Lung (tissue), 11 donors: ENCODE measurements at regions not wholly inside any gene's neighbourhood (a gene's known extent, or its start where the extent isn't known, plus 50 kb on each side); places are given as distances from the start of the nearest gene placed in this dataset.

Experiments
- ATAC-seq: fragments of 200-7000 bp; cut with Tn5 transposase; one replicate; pipeline ENCODE4 v1.9.1; 2020; ENCODE audit warnings: moderate number of reproducible peaks; ENCODE audit not compliant: insufficient read depth, low FRiP score
- DNase-seq, 3 donors: peaks; one replicate each; pipeline ENCODE4 v3.0.0-alpha.2; 2013 to 2017
- H3K27ac ChIP-seq, 2 donors: one replicate each; pipeline ENCODE4 v1.5.1; 2013; ENCODE audit warnings: mild to moderate bottlenecking in 2 of 2, moderate library complexity in 2 of 2, control low read depth in 1 of 2, inconsistent platforms in 1 of 2, low read depth in 1 of 2, low read length in 1 of 2
- H3K27me3 ChIP-seq, 3 donors: one replicate each; pipeline ENCODE4 v1.5.1; 2013; ENCODE audit warnings: low read length in 2 of 3; ENCODE audit not compliant: control insufficient read depth in 3 of 3, insufficient read depth in 3 of 3
- H3K36me3 ChIP-seq, 4 donors: one replicate each; pipeline ENCODE4 v1.5.1; 2013; ENCODE audit warnings: low read length in 4 of 4, mild to moderate bottlenecking in 1 of 4, moderate library complexity in 1 of 4; ENCODE audit not compliant: control insufficient read depth in 4 of 4, insufficient read depth in 4 of 4
- H3K4me1 ChIP-seq, 5 donors: one replicate each; pipeline ENCODE4 v1.5.1; 2013; ENCODE audit warnings: low read length in 5 of 5, mild to moderate bottlenecking in 2 of 5, moderate library complexity in 1 of 5; ENCODE audit not compliant: control insufficient read depth in 5 of 5, insufficient read depth in 5 of 5
- H3K4me3 ChIP-seq: one replicate; pipeline ENCODE4 v1.5.1; 2013; ENCODE audit warnings: mild to moderate bottlenecking, control low read depth, moderate library complexity
- H3K9ac ChIP-seq, 2 donors: one replicate each; pipeline ENCODE4 v1.5.1; 2013; ENCODE audit warnings: low read length in 2 of 2, control low read depth in 1 of 2; ENCODE audit not compliant: insufficient read depth in 1 of 2
- H3K9me3 ChIP-seq, 4 donors: one replicate each; pipeline ENCODE4 v1.5.1; 2013; ENCODE audit warnings: low read length in 3 of 4, mild to moderate bottlenecking in 1 of 4, moderate library complexity in 1 of 4; ENCODE audit not compliant: control insufficient read depth in 4 of 4, insufficient read depth in 3 of 4
- WGBS, 2 donors: extraction: QIAGEN DNeasy Blood & Tissue Kit; methylation state at CpG; one replicate each; pipeline ENCODE4 v1.1.7; 2013; 5-methylcytosine and 5-hydroxymethylcytosine counted together
- TF ChIP-seq, protein P1 (sequence below): IDR thresholded peaks from 2 replicates; pipeline ENCODE4 v1.5.1; 2012; ENCODE audit warnings: mild to moderate bottlenecking; ENCODE audit errors: control extremely low read depth, extremely low read depth
- donor health status: control.
- donor health status: control.
- donor health status: Bipolar disorder and iron deficiency.
- donor health status: healthy.
- donor health status: DM: yes; HTN: yes; CAD: no.

- H3K9me3 ChIP-seq: peaks cover 4 to 29% (median 16%) of the 10 kb centered on the region in 4 donors
- ATAC-seq: no peak
- WGBS, 2 donors: 61 to 74% methylated on average over 7 of the region's 7 CpGs
Measured at GRCh38 chr15:75145027-75145841, 56.4 kb upstream of the C15orf39 start.

GRCh38 chr15:75148280-75148679, 53.4 kb upstream of the C15orf39 start:
- no peaks in the 10 kb centered on the region for H3K27me3 ChIP-seq
- WGBS, 2 donors: 95 to 100% methylated on average over 2 of the region's 2 CpGs
- H3K4me1 ChIP-seq: peaks cover 0 to 2% (median 0%) of the 10 kb centered on the region in 5 donors
- peaks cover 0 to 24% (median 8%) of the 10 kb centered on the region in 4 donors for H3K9me3 ChIP-seq
- no peak overlapping the region for H3K4me3 ChIP-seq
- DNase-seq (no peak), ATAC-seq (no peak)
- no peak overlapping the region for H3K27ac ChIP-seq
- no peak overlapping the region for H3K9ac ChIP-seq
- TF ChIP-seq, protein P1, sequence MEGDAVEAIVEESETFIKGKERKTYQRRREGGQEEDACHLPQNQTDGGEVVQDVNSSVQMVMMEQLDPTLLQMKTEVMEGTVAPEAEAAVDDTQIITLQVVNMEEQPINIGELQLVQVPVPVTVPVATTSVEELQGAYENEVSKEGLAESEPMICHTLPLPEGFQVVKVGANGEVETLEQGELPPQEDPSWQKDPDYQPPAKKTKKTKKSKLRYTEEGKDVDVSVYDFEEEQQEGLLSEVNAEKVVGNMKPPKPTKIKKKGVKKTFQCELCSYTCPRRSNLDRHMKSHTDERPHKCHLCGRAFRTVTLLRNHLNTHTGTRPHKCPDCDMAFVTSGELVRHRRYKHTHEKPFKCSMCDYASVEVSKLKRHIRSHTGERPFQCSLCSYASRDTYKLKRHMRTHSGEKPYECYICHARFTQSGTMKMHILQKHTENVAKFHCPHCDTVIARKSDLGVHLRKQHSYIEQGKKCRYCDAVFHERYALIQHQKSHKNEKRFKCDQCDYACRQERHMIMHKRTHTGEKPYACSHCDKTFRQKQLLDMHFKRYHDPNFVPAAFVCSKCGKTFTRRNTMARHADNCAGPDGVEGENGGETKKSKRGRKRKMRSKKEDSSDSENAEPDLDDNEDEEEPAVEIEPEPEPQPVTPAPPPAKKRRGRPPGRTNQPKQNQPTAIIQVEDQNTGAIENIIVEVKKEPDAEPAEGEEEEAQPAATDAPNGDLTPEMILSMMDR: no peak
- no peaks in the 10 kb centered on the region for H3K36me3 ChIP-seq

More at GRCh38 chr15:75145027-75145841, 56.4 kb upstream of the C15orf39 start:
- H3K36me3 ChIP-seq: no peaks in the 10 kb centered on the region
- H3K27me3 ChIP-seq: no peaks in the 10 kb centered on the region
- H3K4me3 ChIP-seq: no peak overlapping the region
- DNase-seq: no peak
- no peak overlapping the region for H3K9ac ChIP-seq
- no peak overlapping the region for H3K27ac ChIP-seq
- TF ChIP-seq, protein P1: no peak
- no peaks in the 10 kb centered on the region for H3K4me1 ChIP-seq

GRCh38 chr15:75149867-75150709, 51.6 kb upstream of the C15orf39 start:
- 80 to 92% methylated on average over 4 of the region's 4 CpGs for WGBS, 2 donors
- Histone ChIP-seq H3K36me3 (no peaks in the 10 kb centered on the region), H3K9ac (no peak overlapping the region), H3K4me3 (no peak overlapping the region), H3K9me3 (peaks cover 0 to 6% (median 0%) of the 10 kb centered on the region in 4 donors), H3K4me1 (peaks cover 0 to 2% (median 0%) of the 10 kb centered on the region in 5 donors), H3K27me3 (no peaks in the 10 kb centered on the region), H3K27ac (no peak overlapping the region)
- TF ChIP-seq, protein P1: no peak
- ATAC-seq (no peak), DNase-seq (no peak)
